GM19239 (cell line): ENCODE measurements at regions not wholly inside any gene's neighbourhood (a gene's known extent, or its start where the extent isn't known, plus 50 kb on each side); places are given as distances from the start of the nearest gene placed in this dataset.
"Not testable (repeated sequence)": the region's sequence is repeated elsewhere in the genome, so short reads cannot be mapped to it uniquely, and the experiment has no call there.

Experiments
- DNase-seq: peaks from one replicate; pipeline ENCODE4 v3.0.0; 2011; ENCODE audit warnings: low spot score; ENCODE audit not compliant: insufficient read length
- FAIRE-seq: peaks from 2 replicates; lab custom pipeline; 2011; peaks lifted over from hg19 to GRCh38; lab: Jason Lieb, UNC

DNA sequence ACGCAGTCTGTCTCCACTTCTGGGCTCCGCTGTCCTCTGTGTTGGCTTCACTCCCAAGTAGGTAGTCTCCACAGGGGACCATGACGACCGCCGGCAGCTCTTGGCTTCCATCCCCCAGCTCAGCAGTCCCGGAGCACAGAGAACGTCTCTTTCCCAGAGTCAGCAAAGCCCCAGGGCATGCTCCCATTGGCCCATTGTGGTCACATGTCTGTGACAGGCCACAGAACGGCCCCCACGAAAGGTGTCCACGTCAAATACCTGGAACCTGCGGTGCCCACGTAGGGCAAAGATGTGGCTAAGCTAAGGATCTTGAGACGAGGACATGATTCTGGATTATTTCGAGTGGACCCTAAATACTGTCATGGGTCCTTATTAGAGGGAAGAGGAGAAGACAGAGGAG, 438.4 kb upstream of the SULF2 start:
- no peak for FAIRE-seq
- DNase-seq = no peak

DNA sequence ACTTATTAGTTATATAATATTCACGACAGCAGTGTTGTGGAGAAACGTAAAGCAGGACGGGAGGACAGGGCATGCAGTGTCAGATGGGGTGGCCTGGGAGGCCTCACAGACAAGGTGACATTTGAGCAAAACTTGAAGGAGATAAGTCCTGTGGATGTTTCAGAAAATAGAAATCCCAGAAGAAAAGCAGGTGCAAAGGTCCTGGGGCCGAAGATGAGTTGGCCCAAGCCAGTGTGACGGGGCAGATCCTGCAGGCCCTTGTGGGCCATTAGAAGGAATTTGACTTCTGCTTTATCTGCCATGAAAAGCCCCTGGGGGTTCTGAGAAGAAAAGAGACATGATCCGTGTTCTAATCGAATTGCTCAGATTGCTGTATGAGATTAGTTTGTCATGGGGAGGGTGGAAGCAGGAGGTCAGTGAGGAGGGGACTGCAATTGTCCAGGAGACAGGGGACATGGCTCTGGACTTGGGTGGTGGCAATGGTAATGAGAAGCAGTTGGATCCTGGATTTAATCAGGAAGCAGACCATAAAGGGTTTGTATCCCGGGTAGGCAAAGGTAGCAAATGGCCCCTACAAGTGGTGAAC, 437.4 kb upstream of the SULF2 start:
- FAIRE-seq = no peak

DNA sequence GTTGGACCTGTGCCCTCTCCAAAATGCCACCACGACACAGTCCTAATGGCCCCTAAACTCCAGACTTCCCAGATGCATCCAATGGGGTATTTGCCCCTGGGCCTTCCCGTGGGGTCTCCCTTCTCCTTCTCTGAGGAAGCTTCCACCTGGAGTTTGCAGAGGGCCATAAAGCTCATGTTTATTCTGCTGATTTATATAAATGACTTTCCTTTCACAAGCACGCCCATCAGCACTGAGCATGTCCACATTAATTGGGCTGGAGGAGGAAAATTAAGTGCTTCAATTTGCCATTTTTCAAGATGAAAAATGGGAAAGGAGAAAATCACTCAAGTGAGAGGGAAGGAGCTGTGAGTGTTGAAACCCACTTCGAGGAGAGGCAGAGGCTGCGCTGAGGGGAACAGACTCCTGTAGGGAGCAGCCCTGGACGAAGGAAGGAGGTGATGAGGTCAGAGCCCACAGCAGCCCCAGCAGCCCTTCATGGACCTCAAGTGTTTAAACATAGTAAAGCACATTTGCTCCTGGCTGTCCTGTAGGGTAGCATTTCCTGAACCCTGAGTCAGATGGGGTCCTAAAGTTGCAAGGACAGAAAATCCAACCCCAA, 434.9 kb upstream of the SULF2 start:
- FAIRE-seq = no peak
- no peak for DNase-seq

More for the DNA sequence above, 437.4 kb upstream of the SULF2 start:
- no peak for DNase-seq

- FAIRE-seq = no peak
Measured at GRCh38 chr20:48219306-48219705, 434.0 kb upstream of the SULF2 start.

GRCh38 chr20:48217190-48217589, 431.9 kb upstream of the SULF2 start:
- FAIRE-seq (no peak), DNase-seq (no peak)

More at GRCh38 chr20:48219306-48219705, 434.0 kb upstream of the SULF2 start:
- DNase-seq = no peak

GRCh38 chr20:48215536-48215935, 430.3 kb upstream of the SULF2 start:
- DNase-seq (no peak), FAIRE-seq (no peak)

- DNase-seq (no peak), FAIRE-seq (no peak)
Measured at GRCh38 chr20:48214601-48215000, 429.3 kb upstream of the SULF2 start.

DNA sequence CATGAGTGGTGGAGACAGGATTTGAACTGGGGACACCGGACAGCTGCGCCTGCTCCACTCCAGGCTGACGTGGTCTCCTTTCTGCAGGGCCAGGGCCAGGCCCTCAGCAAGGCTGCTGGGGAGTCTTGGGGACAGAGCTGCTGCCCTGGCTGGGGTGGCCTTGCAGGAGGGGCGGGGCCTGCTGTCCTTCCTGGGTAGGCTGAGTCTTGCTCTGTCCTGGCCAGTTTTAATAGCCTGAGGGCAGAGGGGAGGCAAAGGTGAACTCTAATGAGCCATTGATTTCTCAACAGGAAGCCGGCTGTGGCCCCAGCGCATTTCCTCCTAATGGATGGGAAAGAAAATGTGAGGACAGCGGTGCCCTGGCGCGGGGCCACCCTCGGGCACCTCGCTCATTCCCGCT, 428.4 kb upstream of the SULF2 start:
- not testable (repeated sequence) for FAIRE-seq, DNase-seq

- DNase-seq = no peak
- no peak for FAIRE-seq
Measured at GRCh38 chr20:48212806-48213509, 427.7 kb upstream of the SULF2 start.

DNA sequence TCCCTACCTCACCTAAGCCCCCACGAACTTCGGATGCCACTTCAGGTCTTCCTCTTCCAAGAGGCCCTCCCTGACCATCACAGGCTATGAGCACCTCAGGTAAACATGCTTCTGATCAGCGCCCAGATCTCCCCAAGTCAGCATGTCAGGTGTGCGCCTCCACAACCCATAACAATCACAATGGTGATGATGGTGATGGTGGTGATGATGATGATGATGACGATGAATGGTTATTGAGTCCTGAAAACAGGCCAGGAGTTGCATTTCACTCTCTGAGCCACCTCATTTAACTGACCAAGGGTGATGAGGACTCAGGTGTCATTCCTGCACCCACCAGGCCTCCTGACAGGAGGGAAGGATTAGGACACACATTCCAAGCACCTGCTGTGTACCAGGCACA, 426.6 kb upstream of the SULF2 start:
- no peak for DNase-seq
- no peak for FAIRE-seq

GRCh38 chr20:48211238-48211637, 426.0 kb upstream of the SULF2 start:
- DNase-seq (no peak), FAIRE-seq (no peak)

DNA sequence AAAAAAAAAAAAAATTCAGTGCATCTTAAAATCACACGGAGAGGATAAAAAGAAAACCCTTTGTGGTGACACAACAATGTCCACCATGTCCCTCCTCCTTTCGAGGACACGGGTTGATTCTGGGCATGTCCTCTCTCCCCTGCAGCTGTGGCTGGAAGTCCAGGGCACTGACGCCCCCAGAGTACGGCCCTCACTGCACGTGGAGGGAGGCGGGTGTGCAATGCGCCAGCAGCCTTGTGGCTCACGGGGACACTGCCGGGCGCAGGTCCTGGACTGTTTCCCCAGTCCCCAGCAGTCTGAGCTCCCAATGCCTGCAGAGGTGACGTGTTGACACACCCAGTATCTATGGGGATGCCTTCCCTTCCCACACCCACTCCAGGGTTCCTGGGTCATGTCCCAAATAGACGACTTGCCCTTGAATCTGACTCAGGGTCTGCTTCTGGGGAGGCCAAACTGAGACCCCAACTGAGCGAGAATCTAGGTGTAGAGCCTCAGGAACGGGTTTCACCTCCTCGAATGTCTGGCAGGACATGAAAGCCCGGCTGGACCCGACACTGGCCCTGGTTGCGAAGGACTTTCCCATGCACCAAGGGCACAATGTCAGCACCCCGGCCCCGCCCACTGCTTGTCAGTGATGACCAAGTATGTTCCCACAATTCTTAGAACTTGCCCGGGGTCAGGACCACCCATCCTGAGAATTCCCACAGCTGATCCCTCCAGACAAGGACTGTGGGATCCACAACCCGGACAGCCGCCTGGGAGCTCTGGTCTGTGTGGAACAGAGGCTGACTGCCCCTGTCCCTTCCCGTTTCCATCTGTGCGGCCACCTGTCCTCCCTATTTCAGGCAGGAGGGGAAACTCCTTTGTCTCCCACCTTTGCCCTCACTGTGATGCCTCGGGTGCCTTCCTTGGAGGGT, 425.1 kb upstream of the SULF2 start:
- no peak for DNase-seq
- FAIRE-seq = no peak

- no peak for FAIRE-seq
- DNase-seq = no peak
Measured at GRCh38 chr20:48209102-48209501, 423.8 kb upstream of the SULF2 start.

DNA sequence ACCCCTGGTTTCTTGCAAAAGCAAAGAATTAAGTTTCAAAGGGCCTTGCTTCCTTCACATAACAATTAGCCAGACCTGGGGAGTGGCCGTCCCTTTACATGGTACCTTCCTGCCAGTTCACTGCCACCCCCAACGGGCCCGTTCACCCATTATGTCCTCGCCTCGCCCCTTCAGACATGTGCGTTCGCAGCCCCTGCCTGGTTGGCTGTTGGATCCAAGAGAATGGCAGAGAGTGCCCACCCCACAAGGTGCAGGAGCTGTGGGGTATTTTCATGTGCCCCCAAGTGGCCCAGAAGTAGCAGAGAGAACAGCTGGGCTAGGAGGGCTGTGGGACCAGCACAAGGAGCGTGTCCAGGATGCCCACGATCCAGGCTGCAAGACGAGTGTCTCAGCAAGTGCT, 422.9 kb upstream of the SULF2 start:
- DNase-seq (no peak), FAIRE-seq (no peak)

GRCh38 chr20:48207505-48207904, 422.2 kb upstream of the SULF2 start:
- FAIRE-seq (no peak), DNase-seq (no peak)

DNA sequence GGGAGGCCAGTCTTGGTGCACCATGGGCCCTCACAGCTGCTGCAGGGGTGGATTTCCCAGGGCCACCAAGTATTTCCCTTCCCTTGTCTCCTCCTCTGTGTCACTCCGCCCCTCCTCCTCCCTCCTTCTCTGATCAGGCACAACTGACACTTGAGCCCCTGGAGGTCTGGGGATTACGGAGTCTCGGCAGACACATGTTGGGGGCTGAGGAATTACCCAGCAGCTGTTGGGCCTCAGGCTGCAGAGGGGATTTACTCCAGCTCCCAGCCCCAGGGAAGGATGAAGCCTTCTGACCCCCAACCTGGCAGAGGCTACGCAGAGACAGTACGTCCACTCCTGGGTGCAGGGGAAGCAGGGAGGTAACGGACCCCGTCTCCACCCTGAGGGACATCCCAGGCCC, 420.5 kb upstream of the SULF2 start:
- DNase-seq (no peak), FAIRE-seq (no peak)

- FAIRE-seq (no peak), DNase-seq (no peak)
Measured at GRCh38 chr20:48205281-48205782, 420.1 kb upstream of the SULF2 start.

- no peak for DNase-seq
- no peak for FAIRE-seq
Measured at GRCh38 chr20:48204499-48204898, 419.2 kb upstream of the SULF2 start.

- FAIRE-seq (no peak), DNase-seq (no peak)
Measured at GRCh38 chr20:48203252-48203651, 418.0 kb upstream of the SULF2 start.

- DNase-seq = no peak
Measured at GRCh38 chr20:48202334-48203113, 417.2 kb upstream of the SULF2 start.

More at GRCh38 chr20:48202334-48203113, 417.2 kb upstream of the SULF2 start:
- FAIRE-seq = no peak
